H1 (cell line): ENCODE measurements at regions not wholly inside any gene's neighbourhood (a gene's known extent, or its start where the extent isn't known, plus 50 kb on each side); places are given as distances from the start of the nearest gene placed in this dataset.

Source experiments
- CTCF ChIA-PET: fragments of 300-600 bp; sonication (Branson Sonifier 250); formaldehyde crosslinking; loops from one replicate; lab custom pipeline; 2021; ENCODE audit not compliant: partially characterized antibody; lab: Charles Lee
- POLR2A ChIA-PET: fragments of 300-600 bp; sonication (Branson Sonifier 250); formaldehyde crosslinking; loops from one replicate; lab custom pipeline; 2021; ENCODE audit warnings: inconsistent platforms; ENCODE audit not compliant: partially characterized antibody; lab: Charles Lee
- DNase-seq, 2 experiments: peaks; one replicate each; pipeline versions ENCODE4 v3.0.0 to v3.0.0-alpha.2; 2010 to 2022; ENCODE audit warnings: low spot score in 2 of 2, low read depth in 1 of 2, mixed read lengths in 1 of 2
- FAIRE-seq: peaks from 2 replicates; lab custom pipeline; 2011; peaks lifted over from hg19 to GRCh38; lab: Jason Lieb, UNC
- H2AFZ ChIP-seq: 2 replicates; pipeline ENCODE4 v1.8.1; 2012; ENCODE audit warnings: low read length, inconsistent platforms
- H2AK5ac ChIP-seq: 2 replicates; pipeline ENCODE4 v1.6.1; 2013; ENCODE audit warnings: low read depth, low read length
- H2BK120ac ChIP-seq: replicated peaks from 2 replicates; pipeline ENCODE3; 2013; ENCODE audit warnings: low read depth, low read length, inconsistent platforms
- H2BK12ac ChIP-seq: 2 replicates; pipeline ENCODE4 v1.6.1; 2013; ENCODE audit warnings: low read depth, low read length
- H2BK15ac ChIP-seq: 2 replicates; pipeline ENCODE4 v1.6.1; 2013; ENCODE audit warnings: low read length
- H2BK20ac ChIP-seq: 2 replicates; pipeline ENCODE4 v1.6.1; 2013; ENCODE audit warnings: low read length
- H2BK5ac ChIP-seq: 2 replicates; pipeline ENCODE4 v1.6.1; 2013; ENCODE audit warnings: low read depth, low read length
- H3K14ac ChIP-seq: 2 replicates; pipeline ENCODE4 v1.6.1; 2013; ENCODE audit warnings: inconsistent platforms; ENCODE audit not compliant: insufficient read length
- H3K18ac ChIP-seq: 2 replicates; pipeline ENCODE4 v1.6.1; 2013; ENCODE audit warnings: low read length; ENCODE audit errors: extremely low read depth
- H3K23ac ChIP-seq: 2 replicates; pipeline ENCODE4 v1.6.1; 2013; ENCODE audit warnings: inconsistent platforms; ENCODE audit not compliant: insufficient read length
- H3K23me2 ChIP-seq: 2 replicates; pipeline ENCODE4 v1.6.1; 2013; ENCODE audit warnings: low read depth, low read length
- H3K27ac ChIP-seq: 2 replicates; pipeline ENCODE4 v1.6.1; 2011; ENCODE audit warnings: low read depth, low read length, inconsistent platforms
- H3K27me3 ChIP-seq, 4 experiments: replicated peaks in 1 of 4; 1 replicate in 1 of 4; 2 replicates in 3 of 4; pipeline versions ENCODE4 v1.6.1 to v1.8.1; 2011 to 2013; ENCODE audit warnings: low read length in 3 of 4, mild to moderate bottlenecking in 3 of 4, inconsistent platforms in 2 of 4, mixed read lengths in 2 of 4, moderate library complexity in 1 of 4; ENCODE audit not compliant: control insufficient read depth in 3 of 4, insufficient read depth in 3 of 4; ENCODE audit errors: extremely low read depth in 1 of 4
- H3K36me3 ChIP-seq, 4 experiments: 2 replicates each; pipeline versions ENCODE4 v1.6.1 to v1.8.1; 2011 to 2013; ENCODE audit warnings: mild to moderate bottlenecking in 4 of 4, low read length in 3 of 4, moderate library complexity in 2 of 4, control low read depth in 1 of 4, inconsistent platforms in 1 of 4; ENCODE audit not compliant: insufficient read depth in 4 of 4, control insufficient read depth in 2 of 4
- H3K4ac ChIP-seq: replicated peaks from 2 replicates; pipeline ENCODE3; 2013; ENCODE audit warnings: low read length, low read depth, mixed read lengths, inconsistent platforms; ENCODE audit not compliant: insufficient read length
- H3K4me1 ChIP-seq, 4 experiments: replicated peaks in 1 of 4; 1 replicate in 1 of 4; 2 replicates in 3 of 4; pipeline versions ENCODE4 v1.6.1 to v1.8.1; 2011 to 2013; ENCODE audit warnings: low read length in 3 of 4, inconsistent platforms in 2 of 4, mixed read lengths in 1 of 4; ENCODE audit not compliant: insufficient read depth in 4 of 4, control insufficient read depth in 3 of 4
- H3K4me2 ChIP-seq, 2 experiments: 2 replicates each; pipeline versions ENCODE4 v1.6.1 to v1.8.1; 2011 to 2013; ENCODE audit warnings: low read depth in 2 of 2, low read length in 2 of 2, control low read depth in 1 of 2, inconsistent platforms in 1 of 2, mild to moderate bottlenecking in 1 of 2; ENCODE audit not compliant: insufficient read depth in 1 of 2
- H3K4me3 ChIP-seq, 4 experiments: fragments of 200-600, 300-600 bp in 1 of 4; sonication (generic), shearing (Covaris generic), sonication (Bioruptor Twin) in 1 of 4; 2 replicates each; pipeline versions ENCODE4 v1.5.1 to v1.8.1; 2011 to 2016; ENCODE audit warnings: low read length in 4 of 4, low read depth in 3 of 4, control low read depth in 2 of 4, inconsistent platforms in 2 of 4, mild to moderate bottlenecking in 2 of 4, mixed read lengths in 1 of 4, moderate library complexity in 1 of 4; ENCODE audit not compliant: insufficient read depth in 2 of 4; ENCODE audit errors: extremely low read depth in 1 of 4
- H3K56ac ChIP-seq: replicated peaks from 2 replicates; pipeline ENCODE3; 2013; ENCODE audit warnings: low read depth, mild to moderate bottlenecking, mixed read lengths, low read length, inconsistent platforms; ENCODE audit not compliant: insufficient read length
- H3K79me1 ChIP-seq: 2 replicates; pipeline ENCODE4 v1.6.1; 2013; ENCODE audit warnings: low read depth, low read length, control low read depth
- H3K79me2 ChIP-seq, 2 experiments: 2 replicates each; pipeline versions ENCODE4 v1.6.1 to v1.8.1; 2012 to 2013; ENCODE audit warnings: low read length in 2 of 2, mild to moderate bottlenecking in 2 of 2, inconsistent platforms in 1 of 2; ENCODE audit not compliant: insufficient read depth in 2 of 2, control insufficient read depth in 1 of 2
- H3K9ac ChIP-seq, 4 experiments: replicated peaks in 1 of 4; 1 replicate in 1 of 4; 2 replicates in 3 of 4; pipeline versions ENCODE4 v1.6.1 to v1.8.1; 2011 to 2013; ENCODE audit warnings: low read depth in 3 of 4, low read length in 3 of 4, control low read depth in 2 of 4, mild to moderate bottlenecking in 2 of 4, moderate library complexity in 2 of 4, inconsistent platforms in 1 of 4; ENCODE audit errors: extremely low read depth in 1 of 4
- H3K9me3 ChIP-seq, 2 experiments: 2 replicates each; pipeline versions ENCODE4 v1.6.1 to v1.8.1; 2012 to 2013; ENCODE audit warnings: mild to moderate bottlenecking in 2 of 2, moderate library complexity in 2 of 2, control low read depth in 1 of 2, inconsistent platforms in 1 of 2, low read depth in 1 of 2, low read length in 1 of 2, mixed read lengths in 1 of 2; ENCODE audit not compliant: insufficient read depth in 2 of 2
- H4K20me1 ChIP-seq, 2 experiments: replicated peaks in 1 of 2; 2 replicates each; pipeline versions ENCODE3 to v1.8.1; 2011 to 2013; ENCODE audit warnings: inconsistent platforms in 2 of 2, low read length in 2 of 2, mild to moderate bottlenecking in 1 of 2; ENCODE audit not compliant: insufficient read depth in 2 of 2, control insufficient read depth in 1 of 2
- H4K5ac ChIP-seq: 2 replicates; pipeline ENCODE4 v1.6.1; 2013; ENCODE audit warnings: low read length, low read depth, mixed read lengths, inconsistent platforms; ENCODE audit not compliant: insufficient read length
- H4K8ac ChIP-seq: 2 replicates; pipeline ENCODE4 v1.8.0; 2013; ENCODE audit warnings: mild to moderate bottlenecking, moderate library complexity, low read length, inconsistent platforms; ENCODE audit not compliant: insufficient read depth; ENCODE audit errors: extremely low read depth
- H4K91ac ChIP-seq: replicated peaks from 2 replicates; pipeline ENCODE3; 2013; ENCODE audit warnings: low read length, mixed read lengths, inconsistent platforms; ENCODE audit not compliant: insufficient read length
- EP300 ChIP-seq, 2 experiments: IDR thresholded peaks; 1 replicate in 1 of 2; 2 replicates in 1 of 2; pipeline ENCODE4 v1.6.1; 2011 to 2012; ENCODE audit warnings: low read depth in 2 of 2, low read length in 2 of 2, mild to moderate bottlenecking in 2 of 2, borderline replicate concordance in 1 of 2, inconsistent platforms in 1 of 2, moderate library complexity in 1 of 2
- EZH2 ChIP-seq: fragments of 200-600 bp; sonication (generic); IDR thresholded peaks from 2 replicates; pipeline ENCODE4 v1.7.1; 2012; ENCODE audit warnings: low read depth, mild to moderate bottlenecking, moderate library complexity, low read length, inconsistent platforms; ENCODE audit not compliant: severe bottlenecking
- GABPA ChIP-seq: IDR thresholded peaks from 2 replicates; pipeline ENCODE4 v1.6.1; 2011; ENCODE audit warnings: mild to moderate bottlenecking, low read length, moderate library complexity, borderline replicate concordance; ENCODE audit not compliant: insufficient read depth
- KDM5A ChIP-seq: fragments of 200-600 bp; IDR thresholded peaks from 2 replicates; pipeline ENCODE4 v1.7.1; 2012; ENCODE audit warnings: mild to moderate bottlenecking, low read length, inconsistent platforms, mixed read lengths
- PHF8 ChIP-seq: fragments of 200-600 bp; sonication (generic); conservative IDR thresholded peaks from 2 replicates; pipeline ENCODE4 v1.7.1; 2012; ENCODE audit warnings: low read depth, mild to moderate bottlenecking, inconsistent platforms, low read length, moderate library complexity
- RFX5 ChIP-seq: IDR thresholded peaks from 2 replicates; pipeline ENCODE4 v1.6.1; 2011; ENCODE audit warnings: low read depth, low read length, improper control_type of control experiment, borderline replicate concordance
- SIRT6 ChIP-seq: IDR thresholded peaks from one replicate; pipeline ENCODE4 v1.7.1; 2012; ENCODE audit warnings: low read length, inconsistent platforms
- SP2 ChIP-seq: IDR thresholded peaks from 2 replicates; pipeline ENCODE4 v1.6.1; 2012; ENCODE audit warnings: mild to moderate bottlenecking, low read length, inconsistent platforms
- TBP ChIP-seq: IDR thresholded peaks from 2 replicates; pipeline ENCODE4 v1.6.1; 2011; ENCODE audit warnings: low read depth, low read length, improper control_type of control experiment
- TCF12 ChIP-seq: IDR thresholded peaks from 2 replicates; pipeline ENCODE4 v1.6.1; 2011; ENCODE audit warnings: low read depth, mild to moderate bottlenecking, low read length
- USF2 ChIP-seq: IDR thresholded peaks from 2 replicates; pipeline ENCODE4 v1.6.1; 2011; ENCODE audit warnings: low read length, improper control_type of control experiment
- WGBS, 2 experiments: shearing (Covaris generic) in 1 of 2; methylation state at CpG; one replicate each; pipeline versions ENCODE4 v1.1.6 to v1.1.7; 2013 to 2015; ENCODE audit warnings: low lambda C conversion rate in 2 of 2, mixed read lengths in 2 of 2, inconsistent platforms in 1 of 2, low coverage in 1 of 2, missing lambda C conversion rate in 1 of 2; ENCODE audit not compliant: insufficient replicate concordance in 2 of 2, insufficient coverage in 1 of 2, insufficient read length in 1 of 2; ENCODE audit errors: extremely low coverage in 1 of 2, missing lambda C conversion rate in 1 of 2; 5-methylcytosine and 5-hydroxymethylcytosine counted together

- Histone ChIP-seq H3K18ac (no peak overlapping the region), H3K23me2 (no peaks in the 10 kb centered on the region), H2BK120ac (no peak overlapping the region), H3K4me2 (no peak overlapping the region), H2BK20ac (no peak overlapping the region), H3K9me3 (no peaks in the 10 kb centered on the region), H2BK12ac (no peak overlapping the region), H3K9ac (no peak overlapping the region), H4K5ac (no peak overlapping the region), H2BK5ac (no peak overlapping the region), H4K8ac (no peak overlapping the region), H3K4me1 (peaks cover 0 to 3% (median under 1%) of the 10 kb centered on the region in 4 experiments; a peak in 3 of 7 replicates), H3K23ac (no peak overlapping the region), H3K56ac (no peak overlapping the region), H2AFZ (no peak overlapping the region), H4K20me1 (no peaks in the 10 kb centered on the region), H2BK15ac (no peak overlapping the region), H3K27ac (no peak overlapping the region), H3K4me3 (no peak overlapping the region), H3K14ac (no peak overlapping the region), H3K36me3 (no peaks in the 10 kb centered on the region), H3K4ac (no peak overlapping the region), H3K79me2 (no peaks in the 10 kb centered on the region), H3K27me3 (no peaks in the 10 kb centered on the region), H2AK5ac (no peak overlapping the region), H4K91ac (no peak overlapping the region), H3K79me1 (no peaks in the 10 kb centered on the region)
- POLR2A ChIA-PET = interaction anchor here (0.9 to 1.6 kb wide), 2 partner anchors 8 to 224 kb away, joined by 3 to 4 read pairs; no protein-coding TSS in a partner anchor
- DNase-seq = no peak
- 92% methylated on average over 1 of the region's 1 CpG; no CpG with 5 or more reads in 1 of the 2 experiments for WGBS, 2 experiments
- CTCF ChIA-PET = interaction anchor here (0.6 to 0.9 kb wide), 3 partner anchors 10 to 440 kb away, joined by 3 to 4 read pairs (median 4); no protein-coding TSS in a partner anchor
- FAIRE-seq = no peak
- no peak for TF ChIP-seq SP2
- no peak for TF ChIP-seq GABPA
- TF ChIP-seq KDM5A = no peak
- TF ChIP-seq SIRT6 = no peak
- TF ChIP-seq EP300 (IDR thresholded peaks at IDR 0.05; ENCODE audit: borderline replicate concordance in 1 of 2, low read depth in 2 of 2, low read length in 2 of 2) = no peak
- no peak for TF ChIP-seq USF2
- no peak for TF ChIP-seq EZH2
- TF ChIP-seq RFX5 = no peak
- no peak for TF ChIP-seq TBP
- TF ChIP-seq TCF12 = no peak
- TF ChIP-seq PHF8 = no peak
Measured at GRCh38 chr15:62828364-62828763, 214.2 kb upstream of the TPM1 start.
